ENCODE measurements at regions not wholly inside any gene's neighbourhood (a gene's known extent, or its start where the extent isn't known, plus 50 kb on each side); places are given as distances from the start of the nearest gene placed in this dataset.

DNA sequence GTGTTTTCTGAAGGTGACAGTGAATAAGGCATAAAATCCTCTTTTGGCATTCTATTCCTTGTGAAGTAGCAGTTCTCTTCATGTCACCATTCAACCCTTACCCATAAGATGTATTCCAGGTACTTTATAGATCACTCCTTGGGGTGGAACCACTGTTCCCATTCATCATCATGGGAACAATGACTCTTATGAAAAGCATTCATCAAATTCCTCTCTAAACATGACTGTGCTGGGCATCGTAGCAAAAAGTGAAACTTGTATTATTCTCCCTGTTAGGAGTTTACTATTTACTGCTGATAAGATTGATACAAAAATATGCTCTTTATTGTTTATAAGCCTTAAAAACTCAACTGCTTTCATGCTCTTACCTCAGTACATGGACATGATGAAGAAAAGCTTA, 793.4 kb downstream of the LIG4 start:
- in situ Hi-C loops (cut with HindIII; ENCODE audit: low sequenced_read_pairs), result no loop called here
- no peak for DNase-seq (ENCODE audit: low spot score)

DNA sequence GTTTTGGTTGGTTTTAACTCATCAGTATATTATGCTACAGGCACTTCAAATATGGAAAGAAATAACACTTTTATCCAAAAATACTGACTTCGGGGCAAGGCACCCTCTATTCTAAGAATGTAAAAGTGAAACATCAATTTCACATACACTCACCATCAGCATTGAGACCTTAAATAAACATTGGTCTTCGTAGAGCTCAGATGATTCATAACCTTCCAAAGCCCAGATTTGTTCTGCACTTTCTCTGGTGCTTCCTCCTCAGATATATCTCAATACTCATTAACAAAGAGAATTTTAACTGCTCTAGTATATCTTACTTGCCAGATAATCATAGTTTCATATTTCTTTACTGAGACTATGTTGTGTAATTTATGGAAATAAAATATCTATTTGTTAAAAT, 794.3 kb downstream of the LIG4 start:
- DNase-seq (ENCODE audit: low spot score), result no peak
- in situ Hi-C loops (cut with HindIII; ENCODE audit: low sequenced_read_pairs), result no loop called here

DNA sequence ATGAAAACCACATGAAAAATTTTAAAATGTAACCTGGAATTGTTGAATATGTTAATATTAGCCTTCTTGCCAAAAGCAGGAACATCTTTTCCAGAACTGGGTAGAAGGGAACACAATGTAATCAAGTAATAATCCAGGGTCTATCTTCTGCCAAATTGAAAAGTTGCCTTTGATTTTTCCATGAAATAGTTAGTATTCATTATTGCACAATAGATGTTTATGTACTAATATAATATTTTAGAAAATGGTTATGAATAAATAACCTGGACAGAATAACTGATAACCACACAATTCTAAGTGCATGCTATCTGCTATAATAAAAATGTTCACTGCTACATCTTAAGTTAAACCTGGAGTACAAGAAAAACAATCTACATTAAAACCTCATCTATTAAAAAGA, 802.3 kb downstream of the LIG4 start:
- DNase-seq (ENCODE audit: low spot score), result no peak
- in situ Hi-C loops (cut with HindIII; ENCODE audit: low sequenced_read_pairs), result no loop called here

DNA sequence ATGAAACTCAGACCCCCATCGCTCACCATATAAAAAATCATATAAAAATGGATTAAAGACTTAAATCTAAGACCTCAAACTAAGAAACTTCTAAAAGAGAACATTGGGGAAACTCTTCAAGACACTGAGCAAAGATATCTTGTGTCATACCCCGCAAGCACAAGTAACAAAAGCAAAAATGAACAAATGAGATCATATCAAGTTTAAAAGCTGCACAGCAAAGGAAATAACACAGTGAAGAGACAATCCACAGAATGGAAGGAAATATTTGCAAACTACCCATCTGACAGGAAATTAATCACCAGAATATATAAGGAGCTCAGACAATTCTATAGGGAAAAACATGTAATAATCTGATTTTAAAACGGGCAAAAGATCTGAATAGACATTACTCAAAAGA, 808.3 kb downstream of the LIG4 start:
- no peak for DNase-seq (ENCODE audit: low spot score)
- in situ Hi-C loops (cut with HindIII; ENCODE audit: low sequenced_read_pairs), result no loop called here

DNA sequence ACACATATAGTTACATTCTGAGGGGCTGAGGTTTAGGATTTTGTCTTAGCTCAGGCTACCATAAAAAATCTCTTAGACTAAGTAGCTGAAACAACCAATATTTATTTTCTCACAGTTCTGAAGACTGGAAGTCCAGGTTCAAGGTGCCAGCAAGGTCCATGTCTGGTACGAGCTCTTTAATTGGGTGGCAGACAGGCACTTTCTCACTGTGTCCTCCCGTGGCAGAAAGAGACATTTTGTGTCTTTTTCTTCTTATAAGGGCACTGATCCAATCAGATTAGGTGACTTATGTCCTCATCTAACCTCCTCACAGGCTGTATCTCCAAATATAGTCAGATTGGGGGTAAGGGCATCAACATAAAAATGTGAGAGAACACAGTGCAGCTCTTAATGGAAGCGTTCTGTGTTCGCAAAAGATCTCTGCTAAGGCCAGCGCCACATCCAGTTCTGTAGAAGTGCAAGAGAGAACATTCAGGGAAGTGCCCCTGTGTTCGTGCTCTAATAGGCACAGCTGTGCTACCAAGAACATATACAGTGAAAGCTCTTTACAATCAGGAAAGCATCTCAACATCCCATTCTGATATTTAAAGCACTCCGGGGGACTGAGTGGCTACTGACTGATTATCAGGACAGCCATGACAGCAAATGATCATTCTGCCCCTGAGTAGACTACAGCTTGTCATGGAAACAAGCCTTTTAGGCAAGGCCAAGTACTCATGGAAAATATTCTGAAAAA, 819.2 kb downstream of the LIG4 start:
- no peak for DNase-seq (ENCODE audit: low spot score)
- in situ Hi-C loops (cut with HindIII; ENCODE audit: low sequenced_read_pairs), result no loop called here

DNA sequence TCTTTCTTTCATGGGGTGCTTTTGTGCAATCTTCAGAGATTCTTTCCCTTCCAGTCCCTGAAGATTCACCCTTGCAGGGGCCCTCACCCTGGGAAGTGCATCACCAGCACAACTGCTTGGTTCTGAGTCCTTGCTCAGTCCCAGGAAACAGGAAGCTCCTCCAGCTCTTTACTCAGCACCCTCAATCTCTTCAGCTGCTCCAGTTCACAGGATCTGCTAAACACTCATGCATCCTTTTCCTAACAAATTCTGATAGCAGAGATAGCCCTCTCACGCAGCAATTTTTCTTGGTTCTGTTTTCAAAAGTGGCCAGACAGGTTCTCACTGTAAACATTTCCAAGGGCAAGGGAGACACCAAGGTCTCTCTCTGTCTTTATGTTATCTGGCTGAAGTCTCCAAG, 823.1 kb downstream of the LIG4 start:
- in situ Hi-C loops (cut with HindIII; ENCODE audit: low sequenced_read_pairs), result no loop called here
- DNase-seq (ENCODE audit: low spot score), result no peak

DNA sequence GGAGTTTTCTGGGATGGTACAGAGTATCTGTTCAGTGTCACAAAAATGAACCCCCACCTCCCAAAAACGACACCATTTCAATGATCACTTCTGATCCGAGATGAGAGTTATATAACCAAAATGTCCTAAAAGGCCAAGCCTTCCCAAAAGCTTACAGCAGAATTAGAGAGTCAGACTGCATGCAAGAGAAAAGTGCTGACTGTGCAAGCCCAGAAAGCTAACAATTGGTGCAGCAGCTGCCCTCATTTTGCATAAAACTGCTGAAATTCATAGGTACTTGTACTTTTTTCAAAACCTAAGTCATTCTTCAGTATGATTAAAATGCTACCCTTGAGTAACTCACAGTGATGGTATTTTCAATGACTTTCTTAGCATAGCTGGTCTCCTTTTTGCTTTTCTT, 819.6 kb upstream of the ARGLU1 start:
- in situ Hi-C loops (cut with HindIII; ENCODE audit: low sequenced_read_pairs), result no loop called here
- no peak for DNase-seq (ENCODE audit: low spot score)

DNA sequence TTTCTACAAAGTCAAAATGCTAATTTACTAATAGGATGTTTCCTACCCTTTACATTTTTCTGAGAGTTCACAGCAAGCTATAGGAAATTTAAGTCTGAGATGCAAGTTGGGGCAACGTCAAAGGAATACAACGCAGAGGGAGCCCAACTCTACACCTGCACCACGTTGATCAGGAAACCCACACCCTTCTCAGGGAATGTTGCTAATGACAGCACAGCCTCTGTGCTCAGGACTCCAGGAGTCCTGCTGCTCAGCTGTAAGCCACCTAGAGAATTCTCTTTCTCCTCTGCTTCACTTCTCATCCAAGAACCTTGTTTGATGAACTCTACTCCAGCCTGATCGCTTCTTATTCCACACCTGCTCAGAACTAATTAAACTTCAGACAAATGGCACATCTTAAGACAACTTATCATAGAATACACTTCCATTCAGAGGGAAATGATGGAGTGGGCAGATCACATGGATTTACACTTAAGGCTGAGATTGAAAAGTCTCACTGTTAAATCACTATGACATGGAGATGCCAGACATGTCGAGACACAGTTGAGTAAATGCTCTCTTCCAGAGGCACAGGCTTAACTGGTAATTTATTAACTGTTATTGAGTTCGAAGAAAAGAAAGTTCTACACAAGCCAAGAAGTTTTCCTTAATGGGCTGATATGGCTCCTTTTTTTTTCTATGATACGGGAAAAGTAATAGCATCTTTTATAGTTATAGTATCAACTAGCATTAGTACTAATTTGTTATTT, 811.6 kb upstream of the ARGLU1 start:
- in situ Hi-C loops (cut with HindIII; ENCODE audit: low sequenced_read_pairs), result no loop called here
- DNase-seq (ENCODE audit: low spot score), result no peak

DNA sequence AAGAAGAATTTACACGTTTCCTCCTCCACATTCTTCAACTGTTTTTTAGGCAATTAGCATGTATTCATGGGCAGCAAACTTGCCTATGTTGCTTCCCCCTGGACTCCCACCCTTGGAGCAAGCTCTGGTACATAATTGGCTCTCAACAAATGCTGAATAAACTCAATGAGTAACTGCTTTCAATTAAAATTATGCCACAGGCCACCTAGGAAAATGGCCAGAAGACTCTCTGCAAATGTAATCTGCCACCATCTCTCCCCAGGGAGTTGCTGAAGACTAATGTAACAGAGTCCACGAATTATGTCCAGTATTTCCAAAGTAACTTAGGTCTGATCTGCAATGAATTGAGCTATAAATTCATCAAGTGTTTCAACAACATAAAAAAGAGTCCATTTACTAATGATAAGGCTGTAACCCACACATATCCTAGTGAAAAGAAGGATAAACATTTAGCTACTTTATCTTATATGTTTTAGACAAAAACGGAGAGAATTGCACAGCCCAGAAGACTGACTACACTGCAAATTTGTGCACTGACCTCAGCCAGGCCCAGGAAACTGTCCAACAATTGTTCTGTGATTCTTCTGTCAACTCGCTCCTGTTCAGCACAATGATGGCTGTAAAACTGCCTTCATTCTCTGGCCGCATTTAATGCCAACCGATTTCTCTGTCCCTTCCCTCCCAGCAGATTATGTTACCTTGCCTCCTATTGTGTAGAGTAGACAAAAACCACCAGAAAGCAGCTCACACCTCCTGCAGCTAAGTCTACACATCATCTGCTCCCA, 808.6 kb upstream of the ARGLU1 start:
- in situ Hi-C loops (cut with HindIII; ENCODE audit: low sequenced_read_pairs), result no loop called here
- DNase-seq (ENCODE audit: low spot score), result peak; percentile 40

DNA sequence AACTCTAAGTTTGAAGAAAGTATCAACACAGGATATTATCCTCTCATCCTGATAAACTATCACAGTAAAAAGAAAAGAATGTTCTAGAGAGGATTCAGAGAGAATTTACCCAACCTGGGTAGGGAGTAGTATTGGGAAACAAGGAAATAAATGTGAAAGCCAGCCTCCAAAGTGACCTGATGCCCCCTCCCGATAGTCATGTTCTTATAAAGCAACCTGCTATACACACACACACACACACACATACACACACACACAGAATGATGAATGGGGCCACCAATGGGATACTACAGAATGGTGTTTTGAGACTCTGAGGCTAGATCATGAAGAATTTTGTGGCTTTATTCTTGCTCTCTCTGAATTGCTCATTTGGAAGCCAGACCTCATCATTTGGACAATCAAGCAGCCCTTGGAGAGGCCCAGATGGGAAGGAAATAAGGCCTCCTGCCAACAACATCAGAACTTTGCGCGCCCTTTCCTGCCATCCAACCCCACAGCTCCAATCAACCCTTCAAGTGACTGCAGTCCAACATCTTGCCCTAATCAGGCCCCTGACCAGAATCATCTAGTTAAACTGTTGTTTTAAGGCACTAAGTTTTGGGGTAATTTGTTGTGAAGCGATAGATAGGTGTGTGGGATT, 807.9 kb upstream of the ARGLU1 start:
- in situ Hi-C loops (cut with HindIII; ENCODE audit: low sequenced_read_pairs), result no loop called here
- DNase-seq (ENCODE audit: low spot score), result no peak

DNA sequence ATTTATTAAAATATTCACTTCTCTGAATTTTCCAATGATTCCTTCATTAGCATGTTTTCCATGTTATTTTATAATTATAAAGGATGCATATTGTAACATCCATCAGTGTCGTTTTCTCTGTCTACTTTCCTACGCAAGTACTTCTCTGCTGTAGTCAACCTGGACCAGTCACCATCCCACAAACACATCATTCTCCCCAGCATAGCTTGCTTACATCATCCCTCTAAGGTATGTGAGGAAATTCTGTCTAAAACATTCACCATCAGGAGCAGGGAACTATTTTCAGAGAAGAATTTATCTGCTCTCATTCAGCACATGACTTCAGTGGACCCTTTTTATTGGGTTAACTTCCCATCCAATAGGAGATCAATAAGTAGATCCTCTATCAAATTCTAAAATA, 806.1 kb upstream of the ARGLU1 start:
- DNase-seq (ENCODE audit: low spot score), result no peak
- in situ Hi-C loops (cut with HindIII; ENCODE audit: low sequenced_read_pairs), result no loop called here

DNA sequence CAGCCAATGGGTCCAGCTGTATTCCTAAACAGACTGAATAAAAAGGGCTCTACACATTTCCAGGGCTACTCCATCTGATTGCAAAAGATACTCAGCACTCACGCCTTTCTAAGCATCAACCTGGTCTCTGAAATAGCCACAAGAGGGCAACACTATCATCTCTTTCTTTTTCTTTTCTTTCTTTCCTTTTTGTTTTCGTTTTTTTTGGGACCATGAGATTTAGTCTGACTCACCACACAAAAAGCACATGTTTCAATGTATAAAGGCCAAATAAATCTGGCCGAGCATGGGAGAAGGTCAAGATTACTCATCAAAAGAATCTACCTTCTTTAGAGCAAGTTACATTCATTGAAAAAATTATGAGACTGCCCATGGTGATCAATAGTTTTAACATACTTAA, 805.6 kb upstream of the ARGLU1 start:
- DNase-seq (ENCODE audit: low spot score), result peak; percentile 51
- in situ Hi-C loops (cut with HindIII; ENCODE audit: low sequenced_read_pairs), result no loop called here

DNA sequence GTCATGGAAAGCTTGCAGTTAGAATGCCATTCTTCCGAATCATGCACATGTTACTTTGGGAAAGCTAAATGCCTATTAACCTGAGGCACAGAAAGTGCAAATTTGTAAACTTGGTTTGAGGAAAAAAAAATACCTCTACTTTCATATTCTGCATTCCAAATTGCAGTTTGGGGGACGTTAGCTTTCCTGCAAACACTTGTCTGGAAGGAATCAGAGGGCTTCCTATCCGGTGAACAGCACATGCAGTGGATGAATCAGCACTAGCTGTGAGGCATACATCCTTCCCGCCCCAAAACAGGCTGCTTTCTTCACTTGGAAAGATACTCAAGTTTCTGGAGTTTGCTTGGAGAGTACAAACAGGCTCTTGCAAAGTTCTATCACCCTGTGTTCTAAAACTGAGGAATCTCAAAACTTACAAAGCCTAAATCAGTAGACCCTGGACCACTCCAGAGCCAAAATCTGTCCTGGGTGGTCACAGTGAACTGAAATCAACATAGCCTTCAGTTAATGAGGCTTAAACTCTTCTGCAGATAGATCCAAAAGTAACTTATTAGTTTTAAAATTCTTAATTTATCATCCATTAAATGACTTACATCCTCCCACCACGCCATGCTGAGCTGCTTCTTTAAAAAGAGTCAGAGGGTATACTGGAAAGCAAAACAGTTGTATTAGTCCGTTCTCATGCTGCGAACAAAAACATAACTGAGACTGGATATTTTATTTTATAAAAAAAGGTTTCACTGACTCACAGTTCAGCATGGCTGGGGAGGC, 802.3 kb upstream of the ARGLU1 start:
- no peak for DNase-seq (ENCODE audit: low spot score)
- in situ Hi-C loops (cut with HindIII; ENCODE audit: low sequenced_read_pairs), result no loop called here

DNA sequence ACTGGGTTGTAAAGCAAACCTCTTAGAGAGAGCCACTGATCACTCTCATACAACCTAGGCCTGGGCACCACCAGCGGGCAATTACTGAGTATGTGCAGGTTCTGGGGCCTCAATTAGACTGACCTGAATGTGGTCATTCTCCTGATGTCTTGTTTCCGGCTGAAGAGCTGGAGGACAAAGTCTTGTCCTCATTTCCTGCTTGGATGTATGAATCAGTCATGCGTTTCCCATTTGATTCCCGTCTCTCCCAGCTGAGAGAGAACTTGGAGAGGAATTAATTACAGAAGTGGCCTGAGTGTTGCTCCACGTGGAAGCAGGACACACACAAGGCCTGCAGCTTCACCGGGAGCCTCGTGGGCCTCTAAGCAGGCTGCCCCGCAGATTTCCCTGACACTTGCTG, 799.3 kb upstream of the ARGLU1 start:
- DNase-seq (ENCODE audit: low spot score), result no peak

DNA sequence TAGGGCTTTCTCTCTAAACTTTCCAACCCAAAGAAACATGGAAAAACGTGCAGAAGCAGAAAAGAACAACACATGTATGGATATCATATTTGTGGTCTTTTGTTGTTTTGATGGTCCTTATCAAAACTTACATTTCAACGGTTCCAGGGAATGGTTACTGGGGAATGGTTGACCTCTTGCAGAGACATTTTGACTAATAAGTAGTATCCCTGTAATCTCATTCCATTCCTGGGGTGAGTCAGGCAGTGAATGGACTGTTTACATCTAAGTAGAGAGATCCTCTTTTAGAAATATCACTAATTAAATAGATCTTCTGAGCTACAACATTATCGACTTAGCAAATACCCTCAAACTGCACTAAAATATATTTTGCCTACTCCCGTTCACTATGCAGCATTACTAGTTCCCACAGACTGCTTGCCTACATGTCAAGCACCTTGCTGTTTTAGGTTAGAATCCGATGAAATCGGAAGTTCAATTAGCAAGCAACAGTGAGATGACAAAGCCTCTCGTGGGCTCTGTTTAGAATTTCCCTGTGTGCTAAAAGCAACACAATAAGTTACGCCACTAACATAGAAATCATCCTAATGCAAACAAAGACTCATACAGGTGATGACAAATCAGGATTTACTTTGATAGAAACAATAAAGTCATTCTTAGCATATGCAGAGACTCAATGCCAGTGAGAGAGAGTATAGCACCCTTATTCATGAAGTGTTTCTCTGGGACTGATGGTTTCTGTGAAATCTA, 797.7 kb upstream of the ARGLU1 start:
- in situ Hi-C loops (cut with HindIII; ENCODE audit: low sequenced_read_pairs), result no loop called here
- no peak for DNase-seq (ENCODE audit: low spot score)

More for the DNA sequence above, 799.3 kb upstream of the ARGLU1 start:
- in situ Hi-C loops (cut with HindIII; ENCODE audit: low sequenced_read_pairs), result no loop called here

DNA sequence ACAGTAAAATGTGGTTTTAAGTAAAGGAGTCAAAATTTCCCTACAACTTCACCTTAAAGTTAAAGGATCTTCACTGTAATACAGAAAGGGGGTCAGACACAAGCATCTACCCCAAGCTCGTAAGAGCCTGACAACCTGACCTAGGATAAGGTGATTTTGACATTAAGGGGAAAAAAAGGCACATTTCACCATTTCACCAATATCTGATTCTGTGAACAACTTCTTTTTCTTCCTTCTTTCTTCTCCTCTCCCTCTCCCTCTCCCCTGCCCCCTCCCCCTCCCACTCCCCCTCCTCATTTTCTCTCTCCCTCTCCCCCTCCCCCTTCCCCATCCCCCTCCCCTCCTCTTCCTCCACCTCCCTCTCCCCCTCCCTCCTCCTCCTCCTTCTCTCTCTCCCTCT, 796.7 kb upstream of the ARGLU1 start:
- no peak for DNase-seq (ENCODE audit: low spot score)
- in situ Hi-C loops (cut with HindIII; ENCODE audit: low sequenced_read_pairs), result no loop called here

DNA sequence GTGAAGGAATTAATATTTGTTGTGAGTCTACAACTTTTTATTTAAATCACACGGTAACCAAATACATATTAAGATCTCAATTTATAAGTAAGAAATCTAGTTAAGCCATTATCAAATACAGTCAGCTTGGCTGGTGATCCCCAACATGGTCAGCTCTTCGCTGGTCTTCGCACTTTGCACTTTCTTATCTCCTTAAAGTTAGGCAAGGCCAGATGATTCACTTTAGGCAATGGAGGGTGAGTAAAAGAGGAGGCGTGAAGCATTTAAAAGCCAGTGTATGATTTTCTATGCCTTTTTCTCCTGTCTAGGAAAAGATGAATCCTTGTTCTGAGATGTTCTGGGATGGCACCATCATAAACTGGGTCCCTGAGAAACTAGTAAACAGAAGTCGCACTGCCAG, 793.7 kb upstream of the ARGLU1 start:
- DNase-seq (ENCODE audit: low spot score), result no peak
- in situ Hi-C loops (cut with HindIII; ENCODE audit: low sequenced_read_pairs), result no loop called here

DNA sequence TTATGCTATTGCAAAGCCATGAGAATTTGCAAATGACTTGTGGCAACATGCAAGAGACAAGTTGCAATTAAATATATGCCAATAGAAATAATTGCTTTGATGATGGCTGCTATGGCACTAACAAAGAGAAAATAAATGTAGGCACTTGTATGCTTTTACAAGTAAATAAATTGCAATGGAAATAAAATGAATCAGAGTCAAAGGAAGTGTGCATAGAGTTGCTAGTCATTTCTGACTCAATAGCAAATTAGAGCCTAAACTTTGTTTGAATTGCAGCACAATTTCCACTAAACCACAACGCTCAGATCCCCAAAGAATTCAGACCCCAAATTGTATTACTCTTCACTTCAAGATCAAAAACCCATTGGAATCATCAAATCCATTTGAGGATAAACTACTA, 792.1 kb upstream of the ARGLU1 start:
- in situ Hi-C loops (cut with HindIII; ENCODE audit: low sequenced_read_pairs), result no loop called here
- DNase-seq (ENCODE audit: low spot score), result no peak
